Small intestine (tissue), 7 donors: ENCODE measurements at regions not wholly inside any gene's neighbourhood (a gene's known extent, or its start where the extent isn't known, plus 50 kb on each side); places are given as distances from the start of the nearest gene placed in this dataset.

Experiments
- DNase-seq, 2 donors: peaks; one replicate each; pipeline versions ENCODE4 v3.0.0 to v3.0.0-alpha.2; 2013
- FAIRE-seq: peaks from 2 replicates; lab custom pipeline; 2012; peaks lifted over from hg19 to GRCh38; lab: Jason Lieb, UNC
- H3K27ac ChIP-seq, 3 donors: one replicate each; pipeline ENCODE4 v1.5.1; 2013; ENCODE audit warnings: low read length in 2 of 3, mild to moderate bottlenecking in 2 of 3, control low read depth in 1 of 3, inconsistent platforms in 1 of 3, low read depth in 1 of 3, moderate library complexity in 1 of 3
- H3K27me3 ChIP-seq, 3 donors: one replicate each; pipeline ENCODE4 v1.6.1; 2013; ENCODE audit warnings: low read length in 3 of 3, inconsistent platforms in 1 of 3; ENCODE audit not compliant: control insufficient read depth in 3 of 3, insufficient read depth in 3 of 3
- H3K36me3 ChIP-seq, 3 donors: one replicate each; pipeline ENCODE4 v1.6.1; 2013; ENCODE audit warnings: low read length in 3 of 3, inconsistent platforms in 1 of 3, low read depth in 1 of 3, mild to moderate bottlenecking in 1 of 3, moderate library complexity in 1 of 3; ENCODE audit not compliant: control insufficient read depth in 3 of 3, insufficient read depth in 2 of 3
- H3K4me1 ChIP-seq, 3 donors: one replicate each; pipeline ENCODE4 v1.6.1; 2013; ENCODE audit warnings: low read length in 2 of 3, inconsistent platforms in 1 of 3, low read depth in 1 of 3, mild to moderate bottlenecking in 1 of 3, moderate library complexity in 1 of 3; ENCODE audit not compliant: control insufficient read depth in 3 of 3, insufficient read depth in 2 of 3
- H3K4me3 ChIP-seq, 3 donors: one replicate each; pipeline ENCODE4 v1.5.1; 2013; ENCODE audit warnings: low read length in 3 of 3, control low read depth in 1 of 3, inconsistent platforms in 1 of 3, low read depth in 1 of 3, mild to moderate bottlenecking in 1 of 3, moderate library complexity in 1 of 3
- H3K9me3 ChIP-seq, 2 donors: one replicate each; pipeline ENCODE4 v1.6.1; 2013; ENCODE audit warnings: low read depth in 1 of 2, low read length in 1 of 2; ENCODE audit not compliant: control insufficient read depth in 2 of 2, insufficient read depth in 1 of 2
- WGBS, 3 donors: extraction: QIAGEN DNeasy Blood & Tissue Kit; methylation state at CpG; one replicate each; pipeline ENCODE4 v1.1.7; 2013; 5-methylcytosine and 5-hydroxymethylcytosine counted together
- donor health status: healthy with polysubstance abuse.
- donor health status: control.
- donor health status: control.
- donor health status: Bipolar disorder and iron deficiency.
- donor health status: healthy.

GRCh38 chr12:115380546-115381120 is 696.7 kb upstream of the TBX3 start:
- 64 to 86% (median 66%) methylated on average over 9 of the region's 9 CpGs for WGBS, 3 donors

GRCh38 chr12:115378291-115378690 is 694.3 kb upstream of the TBX3 start:
- DNase-seq: no peak
- no peaks in the 10 kb centered on the region for H3K9me3 ChIP-seq
- no peak overlapping the region for H3K4me3 ChIP-seq
- H3K4me1 ChIP-seq: peaks cover 0 to 14% (median 0%) of the 10 kb centered on the region in 3 donors
- 58 to 76% (median 62%) methylated on average over 2 of the region's 2 CpGs for WGBS, 3 donors
- H3K27ac ChIP-seq: no peak overlapping the region
- no peak for FAIRE-seq
- no peaks in the 10 kb centered on the region for H3K36me3 ChIP-seq
- no peaks in the 10 kb centered on the region for H3K27me3 ChIP-seq

More at GRCh38 chr12:115380546-115381120, 696.7 kb upstream of the TBX3 start:
- Histone ChIP-seq H3K27ac (no peak overlapping the region), H3K27me3 (no peaks in the 10 kb centered on the region), H3K4me1 (peaks cover 0 to 5% (median 0%) of the 10 kb centered on the region in 3 donors), H3K4me3 (no peak overlapping the region), H3K9me3 (no peaks in the 10 kb centered on the region), H3K36me3 (no peaks in the 10 kb centered on the region)
- no peak for FAIRE-seq
- DNase-seq: no peak

GRCh38 chr12:115377779-115378178 is 693.8 kb upstream of the TBX3 start:
- no peaks in the 10 kb centered on the region for H3K36me3 ChIP-seq
- peaks cover 0 to 14% (median 0%) of the 10 kb centered on the region in 3 donors for H3K4me1 ChIP-seq
- H3K27me3 ChIP-seq: no peaks in the 10 kb centered on the region
- H3K4me3 ChIP-seq: no peak overlapping the region
- DNase-seq (peak in 1 of 2 donors; percentile 40), FAIRE-seq (no peak)
- 76 to 83% (median 77%) methylated on average over 7 of the region's 7 CpGs for WGBS, 3 donors
- no peaks in the 10 kb centered on the region for H3K9me3 ChIP-seq
- H3K27ac ChIP-seq: no peak overlapping the region

GRCh38 chr12:115377230-115377629 is 693.3 kb upstream of the TBX3 start:
- no peaks in the 10 kb centered on the region for H3K9me3 ChIP-seq
- no peak overlapping the region for H3K4me3 ChIP-seq
- DNase-seq (no peak), FAIRE-seq (no peak)
- no peak overlapping the region for H3K27ac ChIP-seq
- peaks cover 0 to 14% (median 0%) of the 10 kb centered on the region in 3 donors for H3K4me1 ChIP-seq
- no peaks in the 10 kb centered on the region for H3K27me3 ChIP-seq
- H3K36me3 ChIP-seq: no peaks in the 10 kb centered on the region
- 91 to 94% (median 93%) methylated on average over 8 of the region's 8 CpGs for WGBS, 3 donors

GRCh38 chr12:115375186-115375991 is 691.4 kb upstream of the TBX3 start:
- 30 to 43% (median 30%) methylated on average over 12 of the region's 12 CpGs for WGBS, 3 donors
- Histone ChIP-seq H3K9me3 (no peaks in the 10 kb centered on the region), H3K4me3 (no peak overlapping the region), H3K27me3 (no peaks in the 10 kb centered on the region), H3K36me3 (no peaks in the 10 kb centered on the region), H3K4me1 (peaks cover 0 to 14% (median 0%) of the 10 kb centered on the region in 3 donors), H3K27ac (peak overlapping the region; percentile 49 to 63 (median 56))
- DNase-seq (peak; percentile 87 to 92), FAIRE-seq (no peak)

GRCh38 chr12:115374480-115375185 is 690.7 kb upstream of the TBX3 start:
- no peaks in the 10 kb centered on the region for H3K9me3 ChIP-seq
- DNase-seq (no peak), FAIRE-seq (no peak)
- WGBS, 3 donors: 89 to 96% (median 90%) methylated on average over 4 of the region's 4 CpGs
- H3K36me3 ChIP-seq: no peaks in the 10 kb centered on the region
- no peak overlapping the region for H3K4me3 ChIP-seq
- H3K27me3 ChIP-seq: no peaks in the 10 kb centered on the region
- H3K27ac ChIP-seq: peak overlapping the region; percentile 49 to 63 (median 49)
- peaks cover 0 to 14% (median 0%) of the 10 kb centered on the region in 3 donors for H3K4me1 ChIP-seq

GRCh38 chr12:115371711-115372110 is 687.7 kb upstream of the TBX3 start:
- Histone ChIP-seq H3K9me3 (peaks cover 0 to 6% of the 10 kb centered on the region in 2 donors), H3K4me3 (no peak overlapping the region), H3K4me1 (peaks cover 0 to 21% (median under 1%) of the 10 kb centered on the region in 3 donors), H3K36me3 (no peaks in the 10 kb centered on the region), H3K27ac (no peak overlapping the region), H3K27me3 (no peaks in the 10 kb centered on the region)
- DNase-seq (no peak), FAIRE-seq (no peak)
- WGBS, 3 donors: 88 to 92% (median 92%) methylated on average over 4 of the region's 4 CpGs

GRCh38 chr12:115370650-115371049 is 686.7 kb upstream of the TBX3 start:
- H3K27me3 ChIP-seq: no peaks in the 10 kb centered on the region
- peaks cover 0 to 18% (median 2%) of the 10 kb centered on the region in 3 donors for H3K4me1 ChIP-seq
- H3K36me3 ChIP-seq: no peaks in the 10 kb centered on the region
- WGBS, 3 donors: 54 to 60% (median 57%) methylated on average over 6 of the region's 6 CpGs
- no peak for FAIRE-seq
- no peak overlapping the region for H3K4me3 ChIP-seq
- no peak overlapping the region for H3K27ac ChIP-seq
- DNase-seq: no peak
- peaks cover 0 to 7% of the 10 kb centered on the region in 2 donors for H3K9me3 ChIP-seq
